ENCODE measurements at regions not wholly inside any gene's neighbourhood (a gene's known extent, or its start where the extent isn't known, plus 50 kb on each side); places are given as distances from the start of the nearest gene placed in this dataset.
"Not testable (repeated sequence)": the region's sequence is repeated elsewhere in the genome, so short reads cannot be mapped to it uniquely, and the experiment has no call there.

DNA sequence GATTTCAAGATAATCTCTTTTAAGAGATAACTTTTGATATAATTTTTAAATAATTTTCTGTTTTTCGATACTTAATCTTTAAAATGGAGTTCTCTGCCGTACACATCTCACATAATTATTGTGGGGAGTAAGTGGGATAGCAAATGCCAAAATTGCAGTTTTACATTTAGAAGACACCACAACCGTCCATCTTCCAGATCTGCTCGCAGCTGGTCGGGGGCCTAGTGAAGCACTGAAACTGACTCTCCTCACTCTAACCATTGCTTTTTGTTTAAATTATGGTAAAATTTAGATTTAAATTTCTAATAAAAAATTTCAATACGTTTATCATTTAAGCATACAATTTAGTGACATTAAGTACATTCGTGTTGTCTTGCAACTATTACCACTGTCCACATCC is 94.2 kb downstream of the PRR15 start:
- no peak overlapping the region for H3K4me3 ChIP-seq (ENCODE audit: low read depth, low read length)
- TF ChIP-seq MYC (IDR thresholded peaks at IDR 0.05; ENCODE audit: low read depth, low read length) (no peak), POLR2A (IDR thresholded peaks at IDR 0.05; ENCODE audit: extremely low read depth, insufficient read length) (no peak)
- TF ChIP-seq, protein P1, sequence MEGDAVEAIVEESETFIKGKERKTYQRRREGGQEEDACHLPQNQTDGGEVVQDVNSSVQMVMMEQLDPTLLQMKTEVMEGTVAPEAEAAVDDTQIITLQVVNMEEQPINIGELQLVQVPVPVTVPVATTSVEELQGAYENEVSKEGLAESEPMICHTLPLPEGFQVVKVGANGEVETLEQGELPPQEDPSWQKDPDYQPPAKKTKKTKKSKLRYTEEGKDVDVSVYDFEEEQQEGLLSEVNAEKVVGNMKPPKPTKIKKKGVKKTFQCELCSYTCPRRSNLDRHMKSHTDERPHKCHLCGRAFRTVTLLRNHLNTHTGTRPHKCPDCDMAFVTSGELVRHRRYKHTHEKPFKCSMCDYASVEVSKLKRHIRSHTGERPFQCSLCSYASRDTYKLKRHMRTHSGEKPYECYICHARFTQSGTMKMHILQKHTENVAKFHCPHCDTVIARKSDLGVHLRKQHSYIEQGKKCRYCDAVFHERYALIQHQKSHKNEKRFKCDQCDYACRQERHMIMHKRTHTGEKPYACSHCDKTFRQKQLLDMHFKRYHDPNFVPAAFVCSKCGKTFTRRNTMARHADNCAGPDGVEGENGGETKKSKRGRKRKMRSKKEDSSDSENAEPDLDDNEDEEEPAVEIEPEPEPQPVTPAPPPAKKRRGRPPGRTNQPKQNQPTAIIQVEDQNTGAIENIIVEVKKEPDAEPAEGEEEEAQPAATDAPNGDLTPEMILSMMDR (IDR thresholded peaks at IDR 0.05; ENCODE audit: low read depth, low read length), result no peak
- TF ChIP-seq, protein P2, sequence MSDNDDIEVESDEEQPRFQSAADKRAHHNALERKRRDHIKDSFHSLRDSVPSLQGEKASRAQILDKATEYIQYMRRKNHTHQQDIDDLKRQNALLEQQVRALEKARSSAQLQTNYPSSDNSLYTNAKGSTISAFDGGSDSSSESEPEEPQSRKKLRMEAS (IDR thresholded peaks at IDR 0.05; ENCODE audit: low read depth, low read length), result no peak
- no peak for DNase-seq (ENCODE audit: low read depth)

DNA sequence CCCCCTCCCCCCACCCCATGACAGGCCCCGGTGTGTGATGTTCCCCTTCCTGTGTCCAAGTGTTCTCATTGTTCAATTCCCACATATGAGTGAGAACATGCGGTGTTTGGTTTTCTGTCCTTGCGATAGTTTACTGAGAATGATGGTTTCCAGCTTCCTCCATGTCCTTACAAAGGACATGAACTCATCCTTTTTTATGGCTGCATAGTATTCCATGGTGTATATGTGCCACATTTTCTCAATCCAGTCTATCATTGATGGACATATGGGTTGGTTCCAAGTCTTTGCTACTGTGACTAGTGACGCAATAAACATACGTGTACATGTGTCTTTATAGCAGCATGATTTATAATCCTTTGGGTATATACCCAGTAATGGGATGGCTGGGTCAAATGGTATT is 95.6 kb downstream of the PRR15 start:
- not testable (repeated sequence) for H3K4me3 ChIP-seq (ENCODE audit: low read depth, low read length); DNase-seq (ENCODE audit: low read depth)

DNA sequence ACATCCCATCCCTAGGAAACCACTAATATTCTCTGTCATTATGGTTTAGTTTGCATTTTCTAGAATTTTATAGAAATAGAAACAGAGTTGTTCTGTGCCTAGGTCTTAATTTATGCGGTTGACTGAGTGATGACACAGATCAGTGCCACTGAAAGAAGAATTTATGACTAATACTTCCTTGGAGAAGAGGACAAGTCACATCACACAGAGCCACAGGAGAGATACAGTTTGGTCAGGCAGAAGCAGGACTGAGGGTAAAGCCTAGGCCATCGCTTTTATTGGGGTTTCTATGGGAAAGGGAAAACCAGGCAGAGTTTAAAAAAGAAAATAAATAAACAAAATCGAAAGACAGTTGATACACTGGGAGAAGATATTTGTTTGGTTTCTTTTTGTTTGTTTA is 99.3 kb downstream of the PRR15 start:
- not testable (repeated sequence) for H3K4me3 ChIP-seq (ENCODE audit: low read depth, low read length); DNase-seq (ENCODE audit: low read depth)

DNA sequence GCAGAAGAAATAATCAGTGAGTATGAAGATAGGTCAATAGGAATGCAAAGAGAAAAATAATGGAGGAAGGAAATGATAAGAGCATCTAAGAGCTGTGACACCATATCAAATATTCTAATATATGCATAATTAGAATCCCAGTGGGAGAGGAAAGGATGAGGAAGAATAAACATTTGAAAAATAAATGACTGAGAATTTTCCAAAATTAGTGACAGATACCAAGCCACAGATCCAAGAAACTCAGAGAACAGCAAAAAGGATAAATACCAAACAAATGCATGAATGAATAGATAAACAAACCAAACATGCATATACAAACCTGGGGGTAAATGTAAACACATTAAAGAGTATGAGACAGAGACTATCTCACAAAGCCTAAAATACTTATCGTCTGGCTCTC is 101.4 kb downstream of the PRR15 start:
- H3K4me3 ChIP-seq (ENCODE audit: low read depth, low read length); DNase-seq (ENCODE audit: low read depth): not testable (repeated sequence)

DNA sequence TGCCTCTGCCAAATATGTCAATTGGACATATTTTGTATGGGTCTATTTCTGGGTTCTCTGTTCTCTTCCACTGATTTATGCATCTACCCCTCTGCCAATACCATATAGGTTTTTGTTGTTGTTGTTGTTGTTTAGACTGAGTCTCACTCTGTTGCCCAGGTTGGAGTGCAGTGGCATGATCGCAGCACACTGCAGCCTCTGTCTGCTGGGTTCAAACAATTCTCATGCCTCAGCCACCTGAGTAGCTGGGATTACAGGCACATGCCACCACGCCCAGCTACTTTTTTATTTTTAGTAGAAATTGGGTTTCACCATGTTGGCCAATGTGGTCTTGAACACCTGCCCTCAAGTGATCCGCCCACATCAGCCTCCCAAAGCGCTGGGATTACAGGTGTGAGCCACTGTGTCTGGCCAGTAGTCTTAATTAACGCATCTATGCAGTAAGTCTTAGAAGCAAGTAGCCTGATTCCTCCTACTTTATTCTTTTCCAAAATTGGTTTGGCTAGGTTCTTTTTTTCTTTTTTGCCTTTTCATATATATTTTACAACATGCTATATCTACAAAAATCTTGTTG is 103.5 kb downstream of the PRR15 start:
- not testable (repeated sequence) for H3K4me3 ChIP-seq (ENCODE audit: low read depth, low read length); DNase-seq (ENCODE audit: low read depth)

DNA sequence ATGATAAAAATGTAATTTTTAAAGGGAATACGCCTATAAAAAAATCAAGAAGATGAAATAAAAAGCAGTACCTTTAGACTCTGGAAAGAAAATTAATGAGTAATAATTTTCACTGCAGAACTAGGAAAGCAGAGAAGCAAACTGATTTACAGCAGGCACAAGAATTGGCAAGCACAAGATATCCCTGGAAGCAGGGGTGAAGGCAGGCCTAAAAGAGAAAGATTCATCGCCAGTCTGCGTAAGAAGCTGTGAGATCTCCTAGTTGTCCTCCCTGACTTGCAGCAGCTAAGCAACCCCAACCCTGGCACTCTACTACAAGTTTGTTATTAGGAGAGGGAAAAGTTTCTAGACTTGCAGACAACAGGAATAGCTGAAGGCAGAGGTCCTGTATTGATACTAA is 107.7 kb downstream of the PRR15 start:
- not testable (repeated sequence) for DNase-seq (ENCODE audit: low read depth); H3K4me3 ChIP-seq (ENCODE audit: low read depth, low read length)

DNA sequence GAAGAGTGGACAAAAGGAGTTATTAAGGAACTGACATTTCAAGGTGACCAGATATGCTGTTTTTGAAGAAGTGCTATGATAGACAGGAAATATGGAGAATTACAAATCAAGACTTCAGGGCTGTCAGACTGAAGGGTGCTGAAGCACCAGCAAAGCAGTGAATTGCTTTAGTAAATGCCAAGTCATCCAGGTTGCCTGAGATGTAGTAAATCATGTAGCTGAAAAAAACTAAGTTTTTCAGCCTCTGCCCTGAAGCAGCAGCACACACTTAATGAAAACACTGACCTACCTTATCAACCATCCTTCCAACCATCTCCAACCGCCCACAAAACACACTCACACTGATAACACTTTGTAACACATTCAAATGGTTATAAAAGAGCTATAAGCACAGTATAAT is 110.0 kb downstream of the PRR15 start:
- not testable (repeated sequence) for DNase-seq (ENCODE audit: low read depth); H3K4me3 ChIP-seq (ENCODE audit: low read depth, low read length)

DNA sequence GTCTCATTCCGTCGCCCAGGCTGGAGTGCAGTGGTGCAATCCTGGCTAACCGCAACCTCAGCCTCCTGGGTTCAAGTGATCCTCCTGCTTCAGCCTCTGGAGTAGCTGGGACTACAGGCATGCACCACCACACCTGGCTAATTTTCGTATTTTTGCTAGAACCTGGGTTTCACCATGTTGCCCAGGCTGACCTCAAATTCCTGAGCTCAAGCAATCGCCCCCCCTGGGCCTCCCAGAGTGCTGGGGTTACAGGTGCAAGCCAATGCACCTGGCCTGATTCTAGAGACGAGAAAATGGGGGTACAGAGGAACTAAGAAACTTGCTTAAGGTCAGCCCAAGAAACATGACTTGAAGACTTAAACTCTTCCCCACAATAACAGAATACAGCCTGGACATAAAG is 111.0 kb downstream of the PRR15 start:
- not testable (repeated sequence) for H3K4me3 ChIP-seq (ENCODE audit: low read depth, low read length); DNase-seq (ENCODE audit: low read depth)

DNA sequence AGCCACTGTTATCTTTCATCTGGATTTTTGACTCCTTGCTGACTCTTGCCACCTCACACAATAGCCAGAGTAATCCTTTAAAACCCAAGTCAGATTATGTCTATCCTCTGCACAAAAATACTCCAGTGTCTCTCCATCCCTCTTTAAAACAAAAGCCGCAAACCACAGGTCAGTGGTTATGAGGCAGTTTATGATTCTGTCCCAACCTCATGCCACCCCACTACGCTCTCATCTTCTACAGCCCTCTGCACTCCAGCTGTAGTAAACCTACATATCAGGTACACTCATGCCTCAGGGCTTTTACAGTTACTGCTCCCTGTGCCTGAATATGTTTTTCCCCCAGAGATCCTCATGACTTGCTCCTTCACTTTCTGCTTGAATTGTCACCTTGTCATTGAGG is 113.6 kb downstream of the PRR15 start:
- peak; percentile 6 for DNase-seq (ENCODE audit: low read depth)
- not testable (repeated sequence) for H3K4me3 ChIP-seq (ENCODE audit: low read depth, low read length)

DNA sequence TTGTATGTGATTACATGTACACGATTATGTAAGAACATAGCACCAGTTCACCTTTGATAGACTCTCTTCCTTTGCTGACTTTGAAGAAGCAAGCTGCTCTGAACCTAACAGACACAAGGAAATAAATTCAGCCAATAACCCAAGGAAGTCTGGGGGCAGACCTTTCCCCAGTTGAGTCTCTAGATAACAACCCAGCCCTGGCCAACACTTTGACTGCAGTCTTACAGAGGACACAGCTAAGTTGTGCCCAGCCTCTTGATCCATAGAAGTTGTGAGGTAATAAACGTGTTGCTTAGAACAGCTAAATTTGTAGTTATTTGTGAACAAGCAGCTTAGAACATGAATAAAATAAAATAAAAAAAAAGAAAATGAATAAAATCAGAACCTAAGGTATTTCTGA is 116.3 kb downstream of the PRR15 start:
- H3K4me3 ChIP-seq (ENCODE audit: low read depth, low read length); DNase-seq (ENCODE audit: low read depth): not testable (repeated sequence)

DNA sequence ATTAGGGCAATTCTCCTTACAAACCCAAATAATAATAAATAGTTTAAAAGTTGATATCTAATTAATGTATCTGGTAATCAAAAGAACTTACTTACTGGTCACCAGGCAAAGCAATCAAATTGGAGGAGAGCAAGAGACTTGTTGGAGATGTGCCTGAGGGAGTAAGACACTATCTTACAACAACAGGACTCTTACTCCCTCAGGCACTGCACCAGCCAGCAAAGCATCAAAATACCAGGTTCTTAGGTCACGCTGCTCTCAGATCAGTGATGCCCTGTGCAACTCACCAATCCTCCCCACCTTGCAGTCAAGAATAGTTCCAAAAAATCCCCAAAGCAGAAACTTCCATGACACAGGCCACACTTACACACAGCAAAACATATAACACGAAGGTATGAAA is 117.0 kb downstream of the PRR15 start:
- H3K4me3 ChIP-seq (ENCODE audit: low read depth, low read length); DNase-seq (ENCODE audit: low read depth): not testable (repeated sequence)

DNA sequence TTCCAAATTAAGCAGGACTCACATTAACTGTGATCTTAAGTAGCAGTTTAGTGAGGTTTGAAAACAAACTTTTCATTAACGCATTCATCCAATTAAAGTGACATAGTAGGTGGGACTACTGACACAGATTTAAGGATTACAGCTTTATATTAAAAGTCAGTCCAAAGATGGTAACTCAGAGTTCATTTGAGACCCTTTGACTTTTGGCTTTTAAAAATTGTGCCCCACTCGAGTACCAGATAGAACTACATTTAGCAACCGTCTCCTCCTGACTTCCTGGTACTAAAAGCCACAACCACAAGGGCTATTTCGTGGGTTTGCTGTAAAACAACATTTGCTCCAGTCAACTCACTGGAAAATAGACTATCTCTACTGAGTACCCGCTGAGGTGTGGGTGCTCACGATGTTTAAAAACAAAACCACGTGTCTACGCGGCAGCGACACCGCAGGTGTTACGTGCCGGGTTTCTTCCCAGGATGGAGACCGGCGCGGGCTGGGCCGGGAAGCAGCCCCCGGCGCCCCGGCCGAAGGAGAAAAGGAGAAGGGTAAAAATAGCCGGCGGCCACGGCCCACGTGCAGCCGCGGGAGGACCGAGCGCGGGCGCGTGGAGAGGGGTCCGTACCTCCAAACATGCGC is 120.6 kb downstream of the PRR15 start:
- peak overlapping the region; percentile 65 for H3K4me3 ChIP-seq (ENCODE audit: low read depth, low read length)
- peak; percentile 62 for DNase-seq (ENCODE audit: low read depth)
